BLaER1 treated with 17β-estradiol and CSF1 and Interleukin-3, amounts not matched to agents 10 nM and 100 nM (cell line): ENCODE measurements at regions not wholly inside any gene's neighbourhood (a gene's known extent, or its start where the extent isn't known, plus 50 kb on each side); places are given as distances from the start of the nearest gene placed in this dataset.

ENCODE experiments used
- H3K27ac ChIP-seq, 11 experiments: shearing (Covaris generic); formaldehyde crosslinking; 2 replicates each; pipeline ENCODE4 v1.8.1; 2022
- H3K27me3 ChIP-seq, 11 experiments: shearing (Covaris generic); formaldehyde crosslinking; 2 replicates each; pipeline ENCODE4 v1.8.1; 2022
- H3K36me3 ChIP-seq, 11 experiments: shearing (Covaris generic); formaldehyde crosslinking; 2 replicates each; pipeline ENCODE4 v1.8.1; 2022
- H3K4me1 ChIP-seq, 10 experiments: shearing (Covaris generic); formaldehyde crosslinking; 2 replicates each; pipeline ENCODE4 v1.8.1; 2022
- H3K4me2 ChIP-seq, 11 experiments: shearing (Covaris generic); formaldehyde crosslinking; 2 replicates each; pipeline ENCODE4 v1.8.1; 2022
- H3K4me3 ChIP-seq, 10 experiments: shearing (Covaris generic); formaldehyde crosslinking; 2 replicates each; pipeline ENCODE4 v1.8.1; 2022
- H3K9ac ChIP-seq, 11 experiments: shearing (Covaris generic); formaldehyde crosslinking; 2 replicates each; pipeline ENCODE4 v1.8.1; 2022
- H3K9me3 ChIP-seq, 11 experiments: shearing (Covaris generic); formaldehyde crosslinking; replicated peaks in 1 of 11; 2 replicates each; pipeline ENCODE4 v1.8.1; 2022
- H4K20me1 ChIP-seq, 11 experiments: shearing (Covaris generic); formaldehyde crosslinking; 2 replicates each; pipeline ENCODE4 v1.8.1; 2022
- Cebpa-rat ChIP-seq, 11 experiments: shearing (Covaris generic); IDR thresholded peaks; 2 replicates each; pipeline ENCODE4 v1.8.1; 2022

DNA sequence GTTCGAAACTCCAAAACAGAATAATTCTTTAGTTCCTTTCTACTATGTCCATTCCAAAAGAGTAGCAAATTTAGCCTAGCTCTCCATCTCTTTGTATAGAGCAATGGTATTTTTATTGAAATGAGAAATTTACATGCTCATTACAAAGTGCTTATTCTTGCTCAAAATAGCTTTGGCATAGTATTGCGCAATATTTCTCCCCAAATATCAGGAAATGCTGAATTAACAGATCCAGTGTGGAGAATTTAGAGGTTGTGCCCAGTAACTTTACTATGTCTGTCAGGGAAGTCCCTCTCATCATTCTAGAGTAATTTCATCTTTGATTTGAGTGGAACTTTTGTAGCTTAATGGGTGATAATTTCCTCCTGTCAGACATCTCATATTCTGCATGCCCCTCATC is 425.9 kb upstream of the PIK3C3 start:
- Histone ChIP-seq H4K20me1 (no peaks in the 10 kb centered on the region), H3K27me3 (no peaks in the 10 kb centered on the region), H3K4me3 (no peak overlapping the region), H3K9me3 (no peaks in the 10 kb centered on the region; a peak in 1 of 22 replicates), H3K36me3 (no peaks in the 10 kb centered on the region), H3K4me2 (peak overlapping the region in 3 of 11 experiments; percentile 30 to 55 (median 38); a peak in 5 of 22 replicates), H3K27ac (no peak overlapping the region), H3K9ac (no peak overlapping the region), H3K4me1 (peaks cover 0 to 8% (median 0%) of the 10 kb centered on the region in 10 experiments; a peak in 5 of 20 replicates)
- peak in 9 of 11 experiments; percentile 28 to 98 (median 87); a peak in 13 of 22 replicates for TF ChIP-seq Cebpa-rat (IDR thresholded peaks at IDR 0.05)

GRCh38 chr18:41526054-41526453 is 429.0 kb upstream of the PIK3C3 start:
- H3K4me1 ChIP-seq = peaks cover 0 to 8% (median 0%) of the 10 kb centered on the region in 10 experiments; a peak in 5 of 20 replicates
- H3K9ac ChIP-seq = no peak overlapping the region
- no peaks in the 10 kb centered on the region for H4K20me1 ChIP-seq
- H3K36me3 ChIP-seq = no peaks in the 10 kb centered on the region
- no peak overlapping the region for H3K27ac ChIP-seq
- no peak overlapping the region for H3K4me3 ChIP-seq
- no peaks in the 10 kb centered on the region; a peak in 1 of 22 replicates for H3K9me3 ChIP-seq
- no peaks in the 10 kb centered on the region for H3K27me3 ChIP-seq
- TF ChIP-seq Cebpa-rat (IDR thresholded peaks at IDR 0.05) = no peak
- H3K4me2 ChIP-seq = no peak overlapping the region

- no peaks in the 10 kb centered on the region; a peak in 1 of 22 replicates for H3K9me3 ChIP-seq
- H3K4me1 ChIP-seq = peaks cover 0 to 8% (median 0%) of the 10 kb centered on the region in 10 experiments; a peak in 5 of 20 replicates
- H4K20me1 ChIP-seq = no peaks in the 10 kb centered on the region
- no peaks in the 10 kb centered on the region for H3K27me3 ChIP-seq
- no peak overlapping the region for H3K4me3 ChIP-seq
- H3K27ac ChIP-seq = no peak overlapping the region
- no peak overlapping the region for H3K4me2 ChIP-seq
- H3K9ac ChIP-seq = no peak overlapping the region
- TF ChIP-seq Cebpa-rat (IDR thresholded peaks at IDR 0.05) = no peak
- no peaks in the 10 kb centered on the region for H3K36me3 ChIP-seq
Observed at GRCh38 chr18:41524674-41525470, 430.2 kb upstream of the PIK3C3 start.

- no peaks in the 10 kb centered on the region for H3K36me3 ChIP-seq
- H3K27me3 ChIP-seq = no peaks in the 10 kb centered on the region
- no peak for TF ChIP-seq Cebpa-rat (IDR thresholded peaks at IDR 0.05)
- H3K27ac ChIP-seq = no peak overlapping the region
- no peak overlapping the region for H3K4me3 ChIP-seq
- no peak overlapping the region for H3K4me2 ChIP-seq
- H3K9me3 ChIP-seq = no peaks in the 10 kb centered on the region
- no peaks in the 10 kb centered on the region for H4K20me1 ChIP-seq
- H3K9ac ChIP-seq = no peak overlapping the region
- H3K4me1 ChIP-seq = no peaks in the 10 kb centered on the region
Observed at GRCh38 chr18:41517142-41517541, 437.9 kb upstream of the PIK3C3 start.

DNA sequence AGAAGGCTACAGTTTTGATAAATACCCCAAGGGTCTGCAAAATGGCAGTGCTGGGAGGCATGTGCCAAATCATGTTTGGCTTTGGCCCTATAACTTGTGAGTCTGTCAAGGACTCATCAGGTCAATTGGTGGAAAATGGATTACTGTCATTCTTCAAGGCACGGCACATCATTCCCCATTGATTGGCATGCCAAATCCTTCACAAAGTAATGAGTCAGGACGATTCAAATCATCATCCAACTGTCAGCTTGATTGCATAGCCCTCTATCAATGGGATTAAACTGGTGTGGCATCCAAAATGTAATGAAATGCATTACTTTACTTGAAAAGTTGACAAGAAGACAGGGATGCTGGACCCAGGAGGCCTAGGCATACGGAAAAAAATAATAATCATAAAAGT is 441.6 kb upstream of the PIK3C3 start:
- Histone ChIP-seq H3K27ac (no peak overlapping the region), H3K9ac (no peak overlapping the region), H3K4me3 (no peak overlapping the region), H3K27me3 (no peaks in the 10 kb centered on the region), H4K20me1 (no peaks in the 10 kb centered on the region), H3K4me2 (no peak overlapping the region), H3K36me3 (no peaks in the 10 kb centered on the region), H3K9me3 (no peaks in the 10 kb centered on the region), H3K4me1 (no peaks in the 10 kb centered on the region)
- no peak for TF ChIP-seq Cebpa-rat (IDR thresholded peaks at IDR 0.05)

GRCh38 chr18:41504316-41504715 is 450.7 kb upstream of the PIK3C3 start:
- Histone ChIP-seq H3K4me3 (no peak overlapping the region), H3K9me3 (no peaks in the 10 kb centered on the region), H4K20me1 (no peaks in the 10 kb centered on the region), H3K4me1 (no peaks in the 10 kb centered on the region), H3K9ac (no peak overlapping the region), H3K27me3 (no peaks in the 10 kb centered on the region), H3K4me2 (no peak overlapping the region), H3K27ac (no peak overlapping the region), H3K36me3 (no peaks in the 10 kb centered on the region)
- TF ChIP-seq Cebpa-rat (IDR thresholded peaks at IDR 0.05) = no peak

- no peak overlapping the region for H3K9ac ChIP-seq
Observed at GRCh38 chr18:41501848-41502247, 453.2 kb upstream of the PIK3C3 start.

GRCh38 chr18:41499345-41499744 is 455.7 kb upstream of the PIK3C3 start:
- TF ChIP-seq Cebpa-rat (IDR thresholded peaks at IDR 0.05) = no peak
- no peaks in the 10 kb centered on the region for H3K4me1 ChIP-seq
- H3K9ac ChIP-seq = no peak overlapping the region
- H3K4me2 ChIP-seq = no peak overlapping the region
- no peaks in the 10 kb centered on the region for H3K9me3 ChIP-seq
- H3K36me3 ChIP-seq = no peaks in the 10 kb centered on the region
- H3K27ac ChIP-seq = no peak overlapping the region
- H3K4me3 ChIP-seq = no peak overlapping the region
- no peaks in the 10 kb centered on the region for H4K20me1 ChIP-seq
- no peaks in the 10 kb centered on the region for H3K27me3 ChIP-seq

More at GRCh38 chr18:41501848-41502247, 453.2 kb upstream of the PIK3C3 start:
- no peaks in the 10 kb centered on the region for H3K4me1 ChIP-seq
- H3K4me3 ChIP-seq = no peak overlapping the region
- H3K9me3 ChIP-seq = no peaks in the 10 kb centered on the region
- no peaks in the 10 kb centered on the region for H3K27me3 ChIP-seq
- no peak for TF ChIP-seq Cebpa-rat (IDR thresholded peaks at IDR 0.05)
- H3K4me2 ChIP-seq = no peak overlapping the region
- H3K27ac ChIP-seq = no peak overlapping the region
- H4K20me1 ChIP-seq = no peaks in the 10 kb centered on the region
- no peaks in the 10 kb centered on the region for H3K36me3 ChIP-seq

DNA sequence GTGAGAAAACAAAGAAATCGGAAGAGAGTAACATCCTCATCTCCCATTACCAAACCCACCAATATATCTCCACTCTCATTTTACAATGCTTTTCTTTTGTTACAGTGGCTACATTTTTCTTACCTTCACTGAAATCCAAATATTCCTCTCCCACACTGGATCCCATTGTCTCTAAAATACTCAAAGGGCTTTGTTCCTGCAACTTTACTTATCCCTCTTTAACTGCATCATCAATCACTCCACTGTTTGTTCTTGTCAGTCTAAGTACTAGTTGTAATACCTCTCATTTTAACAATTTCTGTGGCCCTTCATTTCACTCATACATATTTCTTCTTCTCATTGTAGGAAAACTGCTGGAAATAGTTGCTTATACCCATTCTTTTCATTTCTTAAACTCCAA is 464.2 kb upstream of the PIK3C3 start:
- TF ChIP-seq Cebpa-rat (IDR thresholded peaks at IDR 0.05) = no peak
- Histone ChIP-seq H3K9ac (no peak overlapping the region), H3K27me3 (no peaks in the 10 kb centered on the region), H3K4me1 (peaks cover 0 to 15% (median 0%) of the 10 kb centered on the region in 10 experiments; a peak in 1 of 20 replicates), H3K4me2 (no peak overlapping the region), H3K36me3 (no peaks in the 10 kb centered on the region), H3K4me3 (no peak overlapping the region), H4K20me1 (no peaks in the 10 kb centered on the region), H3K27ac (no peak overlapping the region), H3K9me3 (no peaks in the 10 kb centered on the region)

DNA sequence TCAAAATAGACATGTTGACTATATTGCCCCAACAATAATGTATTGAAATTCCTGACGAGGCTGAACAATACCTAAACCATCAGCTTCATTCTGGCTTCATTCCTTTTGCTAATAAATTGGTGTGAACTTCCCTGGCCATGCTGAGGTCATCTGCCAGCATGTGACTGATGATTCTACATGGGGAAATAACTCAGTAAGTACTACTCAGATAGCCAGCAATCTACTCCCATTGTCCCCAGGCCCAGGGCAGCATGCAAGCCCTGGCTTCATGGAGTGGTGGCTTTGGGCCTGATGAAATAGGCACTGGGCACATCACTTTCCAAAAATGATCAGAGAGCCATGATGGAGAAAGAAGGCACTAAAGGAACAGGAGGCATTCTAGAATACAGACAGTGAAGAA is 468.5 kb upstream of the PIK3C3 start:
- Histone ChIP-seq H3K27me3 (no peaks in the 10 kb centered on the region), H3K4me3 (no peak overlapping the region), H4K20me1 (no peaks in the 10 kb centered on the region), H3K9ac (no peak overlapping the region), H3K4me1 (no peaks in the 10 kb centered on the region), H3K36me3 (no peaks in the 10 kb centered on the region), H3K9me3 (no peaks in the 10 kb centered on the region), H3K4me2 (no peak overlapping the region), H3K27ac (no peak overlapping the region)
- no peak for TF ChIP-seq Cebpa-rat (IDR thresholded peaks at IDR 0.05)
